ENCODE measurements at regions not wholly inside any gene's neighbourhood (a gene's known extent, or its start where the extent isn't known, plus 50 kb on each side); places are given as distances from the start of the nearest gene placed in this dataset.

DNA sequence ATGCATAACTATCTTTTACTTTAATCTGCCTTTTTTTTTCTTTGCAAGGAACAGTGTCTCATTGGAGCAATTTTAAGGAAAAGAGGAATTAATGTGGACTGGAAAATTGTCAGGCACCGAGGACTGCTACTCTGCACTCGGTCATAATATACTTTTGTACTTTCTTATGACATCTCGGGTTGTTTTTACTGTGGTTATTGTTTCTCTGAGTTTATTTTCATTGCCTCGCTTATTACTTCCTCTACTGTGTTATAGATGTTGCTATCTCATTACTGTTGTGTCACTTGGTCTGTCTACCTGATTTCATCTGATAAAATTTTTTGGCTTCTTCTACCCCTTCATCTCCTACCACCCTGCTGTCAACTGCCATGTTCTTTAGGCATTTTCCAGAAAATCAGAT is 213.5 kb upstream of the POU1F1 start:
- no peak for TF ChIP-seq CTCF (optimal IDR thresholded peaks at IDR 0.05 in 1 of 3, IDR thresholded peaks at IDR 0.05 in 1 of 3, conservative IDR thresholded peaks at IDR 0.05 in 1 of 3; ENCODE audit: extremely low read depth in 1 of 3, insufficient read depth in 2 of 3, low read length in 3 of 3)
- TF ChIP-seq EZH2 (IDR thresholded peaks at IDR 0.05; ENCODE audit: low read length) = no peak

All from keratinocyte (primary cell).